ENCODE measurements at regions not wholly inside any gene's neighbourhood (a gene's known extent, or its start where the extent isn't known, plus 50 kb on each side); places are given as distances from the start of the nearest gene placed in this dataset.

DNA sequence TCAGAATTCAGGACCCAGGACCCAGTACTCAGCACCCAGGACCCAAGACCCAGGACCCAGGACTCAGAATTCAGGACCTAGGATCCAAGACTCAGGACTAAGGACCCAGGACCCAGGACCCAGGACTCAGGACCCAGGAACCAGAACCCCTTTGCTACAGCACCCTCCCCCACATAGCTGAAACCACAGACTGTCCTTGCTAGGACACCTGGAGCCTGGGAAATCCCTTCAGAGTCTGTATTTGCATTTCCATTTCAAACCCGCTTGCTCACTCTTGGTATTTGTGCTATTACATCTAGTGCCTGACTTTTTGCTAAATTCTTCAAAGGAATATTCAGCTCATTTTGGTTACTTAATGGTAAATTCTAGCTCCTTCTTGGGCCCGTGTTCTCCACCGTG lies 275.8 kb upstream of the MAF start:
- ChIA-PET CTCF (no interaction called here), POLR2A (no interaction called here)
- ATAC-seq: no peak
- DNase-seq: no peak
- H3K27me3 Mint-ChIP-seq: peaks cover 3% of the 10 kb centered on the region
- no peaks in the 10 kb centered on the region for H3K9me3 Mint-ChIP-seq
- no peaks in the 10 kb centered on the region for H3K4me1 Mint-ChIP-seq (ENCODE audit: low read depth)
- H3K36me3 Mint-ChIP-seq (ENCODE audit: low read depth): no peaks in the 10 kb centered on the region
- intact Hi-C loops (cut with micrococcal nuclease): no loop called here
- TF ChIP-seq, protein P1, sequence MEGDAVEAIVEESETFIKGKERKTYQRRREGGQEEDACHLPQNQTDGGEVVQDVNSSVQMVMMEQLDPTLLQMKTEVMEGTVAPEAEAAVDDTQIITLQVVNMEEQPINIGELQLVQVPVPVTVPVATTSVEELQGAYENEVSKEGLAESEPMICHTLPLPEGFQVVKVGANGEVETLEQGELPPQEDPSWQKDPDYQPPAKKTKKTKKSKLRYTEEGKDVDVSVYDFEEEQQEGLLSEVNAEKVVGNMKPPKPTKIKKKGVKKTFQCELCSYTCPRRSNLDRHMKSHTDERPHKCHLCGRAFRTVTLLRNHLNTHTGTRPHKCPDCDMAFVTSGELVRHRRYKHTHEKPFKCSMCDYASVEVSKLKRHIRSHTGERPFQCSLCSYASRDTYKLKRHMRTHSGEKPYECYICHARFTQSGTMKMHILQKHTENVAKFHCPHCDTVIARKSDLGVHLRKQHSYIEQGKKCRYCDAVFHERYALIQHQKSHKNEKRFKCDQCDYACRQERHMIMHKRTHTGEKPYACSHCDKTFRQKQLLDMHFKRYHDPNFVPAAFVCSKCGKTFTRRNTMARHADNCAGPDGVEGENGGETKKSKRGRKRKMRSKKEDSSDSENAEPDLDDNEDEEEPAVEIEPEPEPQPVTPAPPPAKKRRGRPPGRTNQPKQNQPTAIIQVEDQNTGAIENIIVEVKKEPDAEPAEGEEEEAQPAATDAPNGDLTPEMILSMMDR (IDR thresholded peaks at IDR 0.05): no peak
- H3K27ac Mint-ChIP-seq: no peak overlapping the region
- no peak overlapping the region for H3K4me3 Mint-ChIP-seq

DNA sequence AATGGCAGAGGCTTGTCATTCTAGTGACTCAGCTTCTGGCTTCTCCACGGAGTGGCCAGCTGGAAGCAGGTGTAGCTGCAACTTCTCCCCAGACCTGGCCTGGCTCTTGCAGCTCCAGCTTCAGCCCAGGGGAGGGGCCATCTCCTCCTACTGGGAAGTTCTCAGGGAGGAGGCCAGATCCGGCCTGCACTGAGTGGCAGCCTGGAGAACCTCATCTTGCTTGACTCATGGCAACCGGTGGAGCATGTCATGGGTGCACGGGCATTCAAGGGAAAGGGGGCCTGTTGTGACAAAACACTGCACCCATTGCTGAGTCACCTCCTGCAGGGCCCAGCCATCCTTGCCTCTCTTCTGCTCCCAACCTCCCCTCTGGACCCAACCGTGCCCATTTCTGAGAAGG lies 273.9 kb upstream of the MAF start:
- TF ChIP-seq, protein P1 (IDR thresholded peaks at IDR 0.05): no peak
- CTCF ChIA-PET: no interaction called here

DNA sequence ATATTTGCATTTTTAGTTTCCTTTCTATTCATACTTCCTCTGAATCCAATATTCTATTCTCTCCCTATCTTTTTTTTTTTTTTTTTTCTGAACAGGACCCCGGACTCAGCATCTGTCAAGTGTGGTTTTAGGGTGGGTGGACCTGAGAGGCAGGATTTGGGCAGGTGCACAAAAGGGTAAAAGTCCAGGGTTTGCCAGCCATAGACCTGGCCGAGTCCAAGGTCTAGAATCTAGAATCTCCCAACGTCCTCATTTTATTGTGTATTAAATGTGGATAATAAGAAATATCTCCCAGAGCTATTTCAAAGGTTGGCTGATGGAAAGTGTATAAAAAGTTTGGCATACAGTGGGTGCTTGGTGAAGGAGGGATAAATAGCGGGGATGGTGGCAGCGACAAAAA lies 273.3 kb upstream of the MAF start:
- no peak for DNase-seq
- TF ChIP-seq, protein P1 (IDR thresholded peaks at IDR 0.05): no peak
- ChIA-PET CTCF (no interaction called here), POLR2A (no interaction called here)
- Mint-ChIP-seq H3K9me3 (no peaks in the 10 kb centered on the region), H3K36me3 (ENCODE audit: low read depth) (no peaks in the 10 kb centered on the region), H3K4me3 (no peak overlapping the region), H3K27me3 (peaks cover 3% of the 10 kb centered on the region), H3K27ac (no peak overlapping the region), H3K4me1 (ENCODE audit: low read depth) (no peaks in the 10 kb centered on the region)
- no peak for ATAC-seq
- intact Hi-C loops (cut with micrococcal nuclease): no loop called here

More for the DNA sequence above, 273.9 kb upstream of the MAF start:
- intact Hi-C loops (cut with micrococcal nuclease): no loop called here
- Mint-ChIP-seq H3K4me3 (no peak overlapping the region), H3K27me3 (peaks cover 3% of the 10 kb centered on the region), H3K4me1 (ENCODE audit: low read depth) (no peaks in the 10 kb centered on the region), H3K9me3 (no peaks in the 10 kb centered on the region), H3K27ac (no peak overlapping the region), H3K36me3 (ENCODE audit: low read depth) (no peaks in the 10 kb centered on the region)
- DNase-seq: no peak
- ATAC-seq: no peak
- POLR2A ChIA-PET: no interaction called here

DNA sequence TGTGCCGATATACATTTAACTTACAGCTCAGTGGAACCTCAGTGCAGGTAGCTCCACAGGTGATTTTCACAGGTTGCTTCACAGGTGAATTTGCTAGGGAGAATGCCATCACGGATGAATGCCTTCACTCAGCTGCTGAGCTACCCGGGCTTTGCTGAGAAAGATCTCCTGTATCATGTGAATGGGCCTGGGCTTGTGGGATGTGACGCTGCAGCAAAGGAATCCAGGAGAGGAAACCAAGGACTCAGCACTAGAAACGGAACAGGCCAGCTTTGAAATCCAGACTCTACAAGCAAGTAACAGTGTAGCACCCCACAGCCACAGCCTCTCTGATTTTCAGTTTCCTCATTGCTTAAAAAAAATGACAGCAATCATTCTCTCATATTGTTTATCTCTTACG lies 271.4 kb upstream of the MAF start:
- CTCF ChIA-PET: no interaction called here
- POLR2A ChIA-PET: interaction anchor here (0.6 kb wide), 1 partner anchor 493 kb away, joined by 3 read pairs; no protein-coding TSS in a partner anchor
- TF ChIP-seq, protein P1 (IDR thresholded peaks at IDR 0.05): no peak
- Mint-ChIP-seq H3K9me3 (no peaks in the 10 kb centered on the region), H3K4me1 (ENCODE audit: low read depth) (no peaks in the 10 kb centered on the region), H3K4me3 (no peak overlapping the region), H3K27ac (no peak overlapping the region), H3K36me3 (ENCODE audit: low read depth) (no peaks in the 10 kb centered on the region), H3K27me3 (no peaks in the 10 kb centered on the region)
- intact Hi-C loops (cut with micrococcal nuclease): no loop called here
- no peak for DNase-seq
- no peak for ATAC-seq

DNA sequence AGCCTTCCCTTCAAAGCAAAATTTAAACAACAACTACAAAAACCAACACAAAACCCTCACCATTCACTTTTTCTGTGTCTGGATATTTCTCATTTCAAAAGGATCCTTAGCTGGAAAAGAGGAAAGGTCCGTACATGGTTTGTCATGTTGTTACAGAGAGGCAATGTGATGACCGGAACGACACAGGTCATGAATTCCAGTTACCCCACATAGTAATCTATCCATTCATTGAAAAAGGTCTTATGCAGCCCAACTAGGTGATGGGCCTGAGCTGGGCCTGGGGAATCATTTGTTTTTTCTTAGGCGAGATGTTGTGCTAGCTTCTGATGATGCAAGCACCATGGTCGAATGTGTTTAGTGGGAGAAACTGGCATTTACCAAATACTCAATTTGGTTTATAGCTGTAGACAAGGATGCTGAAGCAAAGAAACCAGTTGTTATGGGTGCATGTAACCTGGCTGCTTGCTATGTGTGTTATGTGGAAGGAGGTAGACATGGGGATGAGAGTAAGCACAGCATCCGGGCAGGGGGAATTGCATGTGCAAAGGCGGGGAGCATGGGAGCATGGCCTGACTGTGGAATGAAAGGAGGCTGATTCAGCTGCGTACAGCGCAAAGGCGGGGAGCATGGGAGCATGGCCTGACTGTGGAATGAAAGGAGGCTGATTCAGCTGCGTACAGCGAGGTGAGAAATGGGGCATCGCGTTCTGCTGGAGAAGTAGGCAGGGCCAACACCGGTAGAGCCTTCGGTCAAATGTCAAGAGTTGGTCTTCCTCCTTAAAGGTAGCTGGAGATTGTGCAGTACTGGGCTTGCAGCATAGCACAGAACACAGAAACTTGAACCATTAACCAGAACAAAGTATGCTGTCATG lies 269.7 kb upstream of the MAF start:
- H3K36me3 Mint-ChIP-seq (ENCODE audit: low read depth): no peaks in the 10 kb centered on the region
- intact Hi-C loops (cut with micrococcal nuclease): no loop called here
- H3K27ac Mint-ChIP-seq: no peak overlapping the region
- H3K4me1 Mint-ChIP-seq (ENCODE audit: low read depth): no peaks in the 10 kb centered on the region
- DNase-seq (no peak), ATAC-seq (no peak)
- ChIA-PET CTCF (no interaction called here), POLR2A (no interaction called here)
- no peaks in the 10 kb centered on the region for H3K9me3 Mint-ChIP-seq
- H3K4me3 Mint-ChIP-seq: no peak overlapping the region
- H3K27me3 Mint-ChIP-seq: no peaks in the 10 kb centered on the region
- TF ChIP-seq, protein P1 (IDR thresholded peaks at IDR 0.05): no peak
